AG10803 (cell line): ENCODE measurements at regions not wholly inside any gene's neighbourhood (a gene's known extent, or its start where the extent isn't known, plus 50 kb on each side); places are given as distances from the start of the nearest gene placed in this dataset.

Source experiments
- DNase-seq: peaks from one replicate; pipeline ENCODE4 v3.0.0; 2010; ENCODE audit warnings: low read depth
- H3K4me3 ChIP-seq: 2 replicates; pipeline ENCODE4 v1.5.1; 2011; ENCODE audit warnings: mild to moderate bottlenecking, low read length, control low read depth
- TF ChIP-seq, protein P1 (sequence below): conservative IDR thresholded peaks from 2 replicates; pipeline ENCODE4 v1.5.1; 2011; ENCODE audit warnings: mild to moderate bottlenecking, low read length, control low read depth, inconsistent platforms

- TF ChIP-seq, protein P1, sequence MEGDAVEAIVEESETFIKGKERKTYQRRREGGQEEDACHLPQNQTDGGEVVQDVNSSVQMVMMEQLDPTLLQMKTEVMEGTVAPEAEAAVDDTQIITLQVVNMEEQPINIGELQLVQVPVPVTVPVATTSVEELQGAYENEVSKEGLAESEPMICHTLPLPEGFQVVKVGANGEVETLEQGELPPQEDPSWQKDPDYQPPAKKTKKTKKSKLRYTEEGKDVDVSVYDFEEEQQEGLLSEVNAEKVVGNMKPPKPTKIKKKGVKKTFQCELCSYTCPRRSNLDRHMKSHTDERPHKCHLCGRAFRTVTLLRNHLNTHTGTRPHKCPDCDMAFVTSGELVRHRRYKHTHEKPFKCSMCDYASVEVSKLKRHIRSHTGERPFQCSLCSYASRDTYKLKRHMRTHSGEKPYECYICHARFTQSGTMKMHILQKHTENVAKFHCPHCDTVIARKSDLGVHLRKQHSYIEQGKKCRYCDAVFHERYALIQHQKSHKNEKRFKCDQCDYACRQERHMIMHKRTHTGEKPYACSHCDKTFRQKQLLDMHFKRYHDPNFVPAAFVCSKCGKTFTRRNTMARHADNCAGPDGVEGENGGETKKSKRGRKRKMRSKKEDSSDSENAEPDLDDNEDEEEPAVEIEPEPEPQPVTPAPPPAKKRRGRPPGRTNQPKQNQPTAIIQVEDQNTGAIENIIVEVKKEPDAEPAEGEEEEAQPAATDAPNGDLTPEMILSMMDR: no peak
- no peak overlapping the region for H3K4me3 ChIP-seq
- DNase-seq: no peak
Measured at GRCh38 chr5:99639905-99640304, 711.1 kb upstream of the CHD1 start.

GRCh38 chr5:99636663-99637062, 707.9 kb upstream of the CHD1 start:
- no peak for DNase-seq
- TF ChIP-seq, protein P1: no peak

DNA sequence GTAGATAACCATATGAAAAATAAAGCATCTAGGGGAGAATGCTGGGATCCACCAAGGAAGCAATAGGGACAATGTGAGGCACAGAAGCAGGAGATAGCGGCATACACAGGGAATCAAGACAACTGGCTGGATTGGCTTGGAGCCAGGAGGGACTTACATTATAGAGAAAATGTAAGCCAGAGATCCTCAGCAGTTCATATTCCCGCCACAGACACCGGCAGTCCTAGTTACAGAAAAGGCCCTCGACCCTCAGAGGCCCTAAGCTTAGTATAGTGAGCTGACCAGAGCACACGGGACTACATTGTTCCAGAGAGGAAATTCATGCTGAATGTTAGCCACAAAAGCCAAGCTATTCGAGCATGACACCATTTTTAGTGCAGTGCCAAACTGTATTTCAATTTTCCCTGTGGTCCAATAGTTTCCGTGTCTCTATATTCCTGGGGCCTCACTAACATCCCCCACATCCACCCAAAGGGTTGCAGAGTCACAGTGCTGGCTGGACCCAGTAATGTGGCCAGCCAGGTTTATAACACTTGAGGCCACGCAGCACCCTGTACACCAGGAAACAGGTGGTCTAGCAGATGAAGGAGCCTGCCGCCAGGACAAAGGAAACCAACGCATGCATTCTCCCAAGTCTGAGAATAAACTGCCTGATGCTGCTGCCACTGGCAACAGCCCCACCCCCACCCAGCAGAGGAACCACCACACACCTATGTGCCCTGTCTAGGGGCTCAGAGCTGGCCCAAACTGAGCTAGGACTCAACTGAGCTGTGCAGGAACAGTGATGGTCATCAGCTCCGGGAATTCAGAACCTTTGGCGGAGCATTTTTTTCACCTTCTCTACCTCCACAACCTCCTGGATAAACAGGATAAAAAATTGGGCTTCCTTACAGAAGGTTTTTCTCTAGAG, 693.2 kb upstream of the CHD1 start:
- TF ChIP-seq, protein P1: no peak
- no peak overlapping the region for H3K4me3 ChIP-seq
- no peak for DNase-seq

More at GRCh38 chr5:99636663-99637062, 707.9 kb upstream of the CHD1 start:
- H3K4me3 ChIP-seq: no peak overlapping the region

DNA sequence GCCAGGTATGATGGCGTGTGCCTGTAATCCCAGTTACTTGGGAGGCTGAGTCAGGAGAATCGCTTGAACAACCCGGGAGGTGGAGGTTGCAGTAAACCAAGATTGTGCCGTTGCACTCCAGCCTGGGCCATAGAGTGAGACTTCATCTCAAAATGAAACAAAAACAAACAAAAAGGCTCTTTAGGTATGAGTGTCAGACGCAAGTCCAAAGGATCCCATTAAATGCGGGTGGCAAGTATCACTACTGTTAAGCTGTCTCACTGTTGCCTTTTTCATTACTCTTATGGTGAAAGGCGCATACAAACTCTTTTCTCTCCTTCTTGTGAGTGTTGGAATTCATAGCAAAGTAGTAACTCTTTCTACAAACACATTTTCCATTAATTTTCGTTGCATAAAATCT, 688.5 kb upstream of the CHD1 start:
- no peak overlapping the region for H3K4me3 ChIP-seq
- TF ChIP-seq, protein P1: no peak
- DNase-seq: no peak

GRCh38 chr5:99614888-99615287, 686.1 kb upstream of the CHD1 start:
- TF ChIP-seq, protein P1: no peak
- H3K4me3 ChIP-seq: no peak overlapping the region
- no peak for DNase-seq

GRCh38 chr5:99607124-99607523, 678.3 kb upstream of the CHD1 start:
- no peak overlapping the region for H3K4me3 ChIP-seq
- DNase-seq: no peak
- TF ChIP-seq, protein P1: no peak

GRCh38 chr5:99605904-99606303, 677.1 kb upstream of the CHD1 start:
- TF ChIP-seq, protein P1: no peak
- DNase-seq: no peak
- H3K4me3 ChIP-seq: no peak overlapping the region
